Epithelial cell of proximal tubule (primary cell): ENCODE measurements at regions not wholly inside any gene's neighbourhood (a gene's known extent, or its start where the extent isn't known, plus 50 kb on each side); places are given as distances from the start of the nearest gene placed in this dataset.

Experiments used
- DNase-seq: peaks from one replicate; pipeline ENCODE4 v3.0.0-alpha.2; 2011; ENCODE audit warnings: low read depth
- H3K4me3 ChIP-seq: 2 replicates; pipeline ENCODE4 v1.5.1; 2011; ENCODE audit warnings: low read depth, mild to moderate bottlenecking, low read length
- TF ChIP-seq, protein P1 (sequence below): conservative IDR thresholded peaks from 2 replicates; pipeline ENCODE4 v1.5.1; 2012; ENCODE audit warnings: low read depth, mild to moderate bottlenecking, low read length

DNA sequence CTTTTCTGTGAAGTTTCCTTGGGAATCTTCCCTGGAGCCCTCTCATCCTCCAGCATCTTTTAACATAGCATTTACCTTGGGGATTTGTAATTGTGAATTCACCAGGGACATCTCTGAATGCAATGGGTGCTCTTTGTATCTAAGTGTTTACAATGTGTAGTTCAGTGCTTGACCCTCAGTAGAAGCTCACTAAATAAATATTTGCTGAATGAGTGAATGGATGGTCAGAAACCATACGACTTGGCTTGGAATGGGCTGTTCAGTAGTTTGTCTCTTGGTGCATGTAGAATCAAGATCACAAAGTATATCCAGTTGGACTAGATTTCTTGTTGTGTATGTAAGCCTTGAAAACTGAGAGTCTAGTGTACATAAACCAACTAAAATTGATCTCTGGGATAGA, 81.8 kb upstream of the MEF2C start:
- TF ChIP-seq, protein P1, sequence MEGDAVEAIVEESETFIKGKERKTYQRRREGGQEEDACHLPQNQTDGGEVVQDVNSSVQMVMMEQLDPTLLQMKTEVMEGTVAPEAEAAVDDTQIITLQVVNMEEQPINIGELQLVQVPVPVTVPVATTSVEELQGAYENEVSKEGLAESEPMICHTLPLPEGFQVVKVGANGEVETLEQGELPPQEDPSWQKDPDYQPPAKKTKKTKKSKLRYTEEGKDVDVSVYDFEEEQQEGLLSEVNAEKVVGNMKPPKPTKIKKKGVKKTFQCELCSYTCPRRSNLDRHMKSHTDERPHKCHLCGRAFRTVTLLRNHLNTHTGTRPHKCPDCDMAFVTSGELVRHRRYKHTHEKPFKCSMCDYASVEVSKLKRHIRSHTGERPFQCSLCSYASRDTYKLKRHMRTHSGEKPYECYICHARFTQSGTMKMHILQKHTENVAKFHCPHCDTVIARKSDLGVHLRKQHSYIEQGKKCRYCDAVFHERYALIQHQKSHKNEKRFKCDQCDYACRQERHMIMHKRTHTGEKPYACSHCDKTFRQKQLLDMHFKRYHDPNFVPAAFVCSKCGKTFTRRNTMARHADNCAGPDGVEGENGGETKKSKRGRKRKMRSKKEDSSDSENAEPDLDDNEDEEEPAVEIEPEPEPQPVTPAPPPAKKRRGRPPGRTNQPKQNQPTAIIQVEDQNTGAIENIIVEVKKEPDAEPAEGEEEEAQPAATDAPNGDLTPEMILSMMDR = no peak

DNA sequence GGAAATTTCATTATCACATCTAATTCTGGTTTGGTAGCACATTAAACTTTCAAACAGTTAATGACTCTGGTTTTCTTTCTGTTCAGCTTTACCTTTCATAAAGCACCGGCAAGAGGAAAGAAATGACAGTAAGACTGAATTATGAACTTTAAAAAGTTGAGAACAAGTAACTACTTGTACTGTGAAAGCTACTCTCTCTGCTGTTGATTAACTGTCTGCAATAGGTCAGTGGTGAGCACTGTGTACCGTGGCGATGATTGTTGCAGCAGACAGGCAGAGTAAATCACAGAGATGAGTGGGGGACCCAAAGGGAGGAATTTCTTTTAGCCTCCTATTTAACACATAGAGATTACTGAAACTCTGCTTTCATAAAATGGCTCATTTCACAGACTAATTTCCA, 74.0 kb upstream of the MEF2C start:
- DNase-seq = no peak
- TF ChIP-seq, protein P1 = no peak
- H3K4me3 ChIP-seq = no peak overlapping the region

More for the DNA sequence above, 81.8 kb upstream of the MEF2C start:
- H3K4me3 ChIP-seq = no peak overlapping the region
- no peak for DNase-seq

DNA sequence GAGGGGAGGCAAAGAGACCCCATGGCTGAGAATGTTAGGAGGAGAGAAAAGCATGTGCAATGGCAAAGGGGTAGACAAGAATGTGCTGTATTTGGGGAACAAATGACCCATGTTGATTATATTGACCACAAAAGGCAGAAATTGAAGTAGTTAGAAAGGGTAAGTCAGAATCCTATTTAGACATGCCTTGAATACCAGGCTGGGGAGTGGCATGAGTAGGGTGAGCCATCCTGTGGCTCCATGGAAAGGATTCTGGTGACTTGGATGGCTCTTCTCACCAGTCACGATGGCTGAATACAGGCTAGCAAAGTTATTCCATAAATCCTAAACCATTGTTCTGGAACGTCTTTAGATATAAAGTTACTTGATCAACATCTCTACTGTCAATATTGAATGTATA, 73.4 kb upstream of the MEF2C start:
- H3K4me3 ChIP-seq = no peak overlapping the region
- no peak for DNase-seq
- TF ChIP-seq, protein P1 = no peak

DNA sequence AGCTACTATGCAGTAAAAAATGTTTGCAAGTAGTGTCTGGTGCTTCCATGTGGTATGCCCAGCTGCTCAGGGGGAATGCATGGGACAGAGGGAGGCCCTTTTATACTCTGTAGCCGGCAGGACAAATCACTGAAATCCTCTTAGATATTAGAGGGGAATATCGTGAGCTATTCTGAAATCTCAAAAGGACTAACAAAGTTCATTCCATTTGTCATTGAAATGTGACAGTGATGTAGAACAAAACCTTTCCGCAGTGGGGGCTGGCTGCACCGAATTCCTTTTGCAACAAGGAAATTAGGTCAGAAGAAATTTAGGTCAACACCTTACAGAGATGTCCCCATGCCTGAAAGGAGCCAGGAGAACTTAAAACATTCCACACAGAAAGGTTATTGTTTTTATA, 72.4 kb upstream of the MEF2C start:
- no peak overlapping the region for H3K4me3 ChIP-seq
- TF ChIP-seq, protein P1 = no peak
- no peak for DNase-seq

DNA sequence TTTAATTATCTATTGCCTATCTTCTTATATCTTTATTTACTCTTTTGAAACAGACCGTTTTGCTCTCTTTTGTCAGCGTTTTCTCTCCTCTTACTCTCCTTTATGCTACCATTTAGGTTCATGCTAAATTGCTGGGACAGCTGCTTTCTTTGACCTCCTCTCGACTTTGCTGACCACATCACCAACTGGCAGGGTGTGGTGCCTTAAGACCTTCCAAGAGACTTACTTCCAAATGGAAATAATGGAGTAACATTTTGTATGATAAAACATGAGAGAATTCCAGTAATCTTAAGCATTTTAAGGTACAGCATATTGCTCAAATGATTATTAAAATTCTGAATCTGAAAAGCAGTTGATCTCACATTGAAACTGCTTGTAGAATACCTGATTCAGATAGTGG, 71.5 kb upstream of the MEF2C start:
- no peak overlapping the region for H3K4me3 ChIP-seq

DNA sequence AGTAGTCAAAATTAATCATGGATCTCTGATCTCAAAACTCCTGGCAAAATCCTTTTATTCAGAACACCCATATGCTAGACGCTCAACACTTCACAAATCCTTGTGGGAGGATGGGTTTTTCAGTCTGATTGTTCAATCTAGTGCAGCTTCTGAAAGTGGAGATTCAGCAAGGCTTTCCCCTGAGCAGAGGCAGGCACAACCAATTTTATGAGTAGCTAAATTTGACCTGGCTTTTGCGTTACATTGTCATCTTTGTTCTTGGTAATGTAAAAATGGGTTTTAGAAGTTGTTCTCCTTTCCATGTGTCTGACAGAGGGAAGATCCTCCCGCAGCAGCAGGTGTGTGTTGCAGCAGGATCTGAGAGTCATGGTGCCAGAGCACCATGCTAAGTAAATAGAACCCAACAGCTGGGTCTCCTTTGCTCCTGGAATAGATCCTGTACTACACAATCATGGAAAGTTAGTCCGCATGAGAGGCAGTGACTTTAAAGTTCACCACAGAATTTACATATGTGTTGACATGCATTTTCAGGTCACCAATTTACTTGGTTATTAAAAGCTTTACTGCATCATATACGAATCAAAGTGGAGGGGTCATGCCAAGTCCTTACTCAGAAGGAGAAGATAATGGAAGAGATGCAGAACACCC, 70.1 kb upstream of the MEF2C start:
- no peak overlapping the region for H3K4me3 ChIP-seq
- TF ChIP-seq, protein P1 = no peak
- DNase-seq = no peak

More for the DNA sequence above, 71.5 kb upstream of the MEF2C start:
- TF ChIP-seq, protein P1 = no peak
- no peak for DNase-seq

DNA sequence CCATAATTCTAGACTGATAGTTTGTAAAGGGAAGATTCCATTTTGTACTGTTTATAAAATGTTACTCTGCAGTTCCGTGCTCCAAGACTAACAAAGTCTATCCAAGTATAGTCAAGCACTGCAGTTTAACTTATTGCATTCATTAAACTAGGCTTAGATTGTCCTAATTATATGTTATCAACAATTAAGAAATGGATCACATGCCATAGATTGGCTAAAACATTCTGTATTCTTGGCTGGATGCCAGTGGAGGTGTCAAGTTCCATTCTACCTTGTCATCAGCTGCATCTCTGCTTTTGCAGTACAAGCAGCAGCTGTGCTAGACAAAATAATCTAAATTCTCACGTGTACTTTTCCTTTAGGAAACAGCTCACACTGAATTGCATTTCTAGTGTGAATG, 69.4 kb upstream of the MEF2C start:
- no peak for DNase-seq
- TF ChIP-seq, protein P1 = no peak
- H3K4me3 ChIP-seq = no peak overlapping the region
